Smooth muscle cell (in vitro differentiated cells): ENCODE measurements at regions not wholly inside any gene's neighbourhood (a gene's known extent, or its start where the extent isn't known, plus 50 kb on each side); places are given as distances from the start of the nearest gene placed in this dataset.
A peak's percentile ranks its signal among the peaks of the same experiment; 100 is the strongest.
"Not testable (repeated sequence)": the region's sequence is repeated elsewhere in the genome, so short reads cannot be mapped to it uniquely, and the experiment has no call there.

Experiments
- DNase-seq: peaks from one replicate; lab custom pipeline; 2025; ENCODE audit not compliant: unreplicated experiment; lab: John Stamatoyannopoulos, UW
- H2AFZ ChIP-seq: fragments of 200-600 bp; sonication (generic); 2 replicates; pipeline ENCODE4 v1.6.0; 2016; ENCODE audit warnings: antibody characterized with exemption, low read depth, mild to moderate bottlenecking
- H3F3A ChIP-seq: fragments of 200-600 bp; sonication (generic); 2 replicates; pipeline ENCODE4 v1.6.0; 2017; ENCODE audit warnings: antibody characterized with exemption, low read depth
- H3K27ac ChIP-seq: fragments of 200-600 bp; sonication (generic); 2 replicates; pipeline ENCODE4 v1.5.1; 2016; ENCODE audit warnings: low read depth, mild to moderate bottlenecking
- H3K27me3 ChIP-seq: fragments of 200-600 bp; sonication (generic); 2 replicates; pipeline ENCODE4 v1.6.1; 2016; ENCODE audit warnings: low read depth, mild to moderate bottlenecking
- H3K36me3 ChIP-seq: fragments of 200-600 bp; sonication (generic); 2 replicates; pipeline ENCODE4 v1.5.1; 2016; ENCODE audit warnings: low read depth
- H3K4me1 ChIP-seq: fragments of 200-600 bp; sonication (generic); 2 replicates; pipeline ENCODE4 v1.5.1; 2016; ENCODE audit warnings: low read depth
- H3K4me2 ChIP-seq: fragments of 200-600 bp; sonication (generic); 2 replicates; pipeline ENCODE4 v1.6.0; 2016; ENCODE audit warnings: mild to moderate bottlenecking
- H3K4me3 ChIP-seq: fragments of 200-600 bp; sonication (generic); 2 replicates; pipeline ENCODE4 v1.5.1; 2016; ENCODE audit warnings: mild to moderate bottlenecking
- H3K79me2 ChIP-seq: fragments of 200-600 bp; sonication (generic); 2 replicates; pipeline ENCODE4 v1.6.0; 2016; ENCODE audit warnings: low read depth, mild to moderate bottlenecking
- H3K9ac ChIP-seq: fragments of 200-600 bp; sonication (generic); 2 replicates; pipeline ENCODE4 v1.6.0; 2016; ENCODE audit warnings: low read depth
- H3K9me3 ChIP-seq: fragments of 200-600 bp; sonication (generic); replicated peaks from 2 replicates; pipeline ENCODE4 v1.5.1; 2016; ENCODE audit warnings: low read depth
- H4K20me1 ChIP-seq: fragments of 200-600 bp; sonication (generic); 2 replicates; pipeline ENCODE4 v1.6.0; 2016; ENCODE audit warnings: low read depth
- whole genome bisulfite sequencing: methylation state at CpG from one replicate; pipeline ENCODE4 v1.1.7; 2016; ENCODE audit warnings: low lambda C conversion rate; 5-methylcytosine and 5-hydroxymethylcytosine counted together
- TF ChIP-seq, protein P1 (sequence below): fragments of 200-600 bp; sonication (generic); IDR thresholded peaks from 2 replicates; pipeline ENCODE4 v1.5.1; 2017; ENCODE audit warnings: borderline replicate concordance, mild to moderate bottlenecking, antibody characterized with exemption; ENCODE audit not compliant: insufficient read depth, poor library complexity, severe bottlenecking

- Histone ChIP-seq H3K4me1 (no peaks in the 10 kb centered on the region), H3K27ac (no peak overlapping the region), H3K4me3 (no peak overlapping the region), H3K27me3 (peaks cover 7% of the 10 kb centered on the region), H3K79me2 (no peaks in the 10 kb centered on the region), H3K9ac (no peak overlapping the region), H3K36me3 (no peaks in the 10 kb centered on the region), H4K20me1 (no peaks in the 10 kb centered on the region), H3K9me3 (no peaks in the 10 kb centered on the region), H3K4me2 (no peak overlapping the region), H2AFZ (no peak overlapping the region), H3F3A (no peaks in the 10 kb centered on the region)
- WGBS = 27% methylated on average over 4 of the region's 4 CpGs
- TF ChIP-seq, protein P1, sequence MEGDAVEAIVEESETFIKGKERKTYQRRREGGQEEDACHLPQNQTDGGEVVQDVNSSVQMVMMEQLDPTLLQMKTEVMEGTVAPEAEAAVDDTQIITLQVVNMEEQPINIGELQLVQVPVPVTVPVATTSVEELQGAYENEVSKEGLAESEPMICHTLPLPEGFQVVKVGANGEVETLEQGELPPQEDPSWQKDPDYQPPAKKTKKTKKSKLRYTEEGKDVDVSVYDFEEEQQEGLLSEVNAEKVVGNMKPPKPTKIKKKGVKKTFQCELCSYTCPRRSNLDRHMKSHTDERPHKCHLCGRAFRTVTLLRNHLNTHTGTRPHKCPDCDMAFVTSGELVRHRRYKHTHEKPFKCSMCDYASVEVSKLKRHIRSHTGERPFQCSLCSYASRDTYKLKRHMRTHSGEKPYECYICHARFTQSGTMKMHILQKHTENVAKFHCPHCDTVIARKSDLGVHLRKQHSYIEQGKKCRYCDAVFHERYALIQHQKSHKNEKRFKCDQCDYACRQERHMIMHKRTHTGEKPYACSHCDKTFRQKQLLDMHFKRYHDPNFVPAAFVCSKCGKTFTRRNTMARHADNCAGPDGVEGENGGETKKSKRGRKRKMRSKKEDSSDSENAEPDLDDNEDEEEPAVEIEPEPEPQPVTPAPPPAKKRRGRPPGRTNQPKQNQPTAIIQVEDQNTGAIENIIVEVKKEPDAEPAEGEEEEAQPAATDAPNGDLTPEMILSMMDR = peak; percentile 95
- DNase-seq = no peak
Measured at GRCh38 chr22:34414467-34415440, 494.5 kb upstream of the LARGE1 start.

DNA sequence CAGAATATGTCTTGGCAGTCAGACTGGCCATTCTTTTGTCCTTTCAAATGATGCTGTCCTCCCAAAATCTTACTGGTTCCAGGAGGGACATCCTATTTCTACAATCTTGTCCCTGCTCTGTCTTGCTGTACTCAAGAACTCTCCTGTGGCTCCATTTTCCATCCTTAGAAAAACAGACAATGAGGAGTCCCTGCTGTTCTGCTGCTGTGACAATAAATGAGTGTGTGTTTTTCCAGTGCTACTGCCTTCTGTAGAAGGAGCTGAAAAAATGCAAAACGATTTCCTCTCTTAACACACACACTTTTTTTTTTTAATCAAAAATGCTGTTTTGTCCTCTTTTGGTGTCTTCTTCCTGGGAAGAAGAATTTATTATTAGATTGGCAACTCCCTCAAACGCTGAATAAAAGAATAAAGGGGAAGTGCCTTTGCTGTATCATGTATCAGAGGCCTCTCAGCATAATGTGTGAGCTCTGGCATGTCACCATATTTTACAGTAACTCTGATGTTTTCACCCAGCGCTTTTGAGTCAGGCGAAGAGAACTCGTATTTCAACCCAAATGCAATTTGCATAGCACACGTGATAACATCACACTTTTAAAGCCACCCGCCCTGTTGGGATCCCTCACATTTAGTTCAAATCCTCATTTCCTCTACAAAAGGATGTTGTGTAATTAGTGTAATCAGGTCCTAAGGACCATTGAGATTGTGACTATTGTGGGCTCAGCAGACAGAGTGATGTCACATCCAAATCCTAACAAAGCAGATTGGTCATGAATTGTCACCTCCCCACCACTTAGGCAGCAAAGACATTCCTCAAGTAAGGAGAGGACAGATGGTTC lies 496.0 kb upstream of the LARGE1 start:
- H3K4me2 ChIP-seq = no peak overlapping the region
- H4K20me1 ChIP-seq = no peaks in the 10 kb centered on the region
- no peak overlapping the region for H3K4me3 ChIP-seq
- 36% methylated on average over 7 of the region's 7 CpGs for WGBS
- no peaks in the 10 kb centered on the region for H3K9me3 ChIP-seq
- DNase-seq = no peak
- no peaks in the 10 kb centered on the region for H3F3A ChIP-seq
- H3K79me2 ChIP-seq = no peaks in the 10 kb centered on the region
- no peaks in the 10 kb centered on the region for H3K36me3 ChIP-seq
- H3K4me1 ChIP-seq = no peaks in the 10 kb centered on the region
- H3K27me3 ChIP-seq = peaks cover 3% of the 10 kb centered on the region
- no peak overlapping the region for H3K9ac ChIP-seq
- H2AFZ ChIP-seq = no peak overlapping the region
- TF ChIP-seq, protein P1 = no peak
- H3K27ac ChIP-seq = no peak overlapping the region

DNA sequence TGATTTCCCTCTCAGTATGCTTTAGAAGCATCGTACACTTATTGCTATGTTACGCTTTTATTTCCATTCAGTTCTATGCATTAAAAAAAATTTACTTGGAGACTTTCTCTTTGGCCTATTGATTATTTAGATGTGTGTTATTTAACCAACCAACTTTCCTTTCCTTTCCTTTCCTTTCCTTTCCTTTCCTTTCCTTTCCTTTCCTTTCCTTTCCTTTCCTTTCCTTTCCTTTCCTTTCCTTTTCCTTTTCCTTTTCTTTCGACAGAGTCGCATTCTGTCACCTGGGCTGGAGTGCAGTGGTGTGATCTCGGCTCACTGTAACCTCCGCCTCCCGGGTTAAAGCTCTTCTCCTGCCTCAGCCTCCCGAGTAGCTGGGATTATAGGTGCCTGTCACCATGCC lies 502.7 kb upstream of the LARGE1 start:
- WGBS = 85% methylated on average over 8 of the region's 8 CpGs
- H2AFZ ChIP-seq = not testable (repeated sequence)

GRCh38 chr22:34427436-34427835 lies 507.2 kb upstream of the LARGE1 start:
- Histone ChIP-seq H3K79me2 (no peaks in the 10 kb centered on the region), H3K9me3 (no peaks in the 10 kb centered on the region), H3K27me3 (no peaks in the 10 kb centered on the region), H3K4me2 (no peak overlapping the region), H3K4me1 (no peaks in the 10 kb centered on the region), H3K4me3 (no peak overlapping the region), H3K36me3 (no peaks in the 10 kb centered on the region), H3K27ac (no peak overlapping the region), H3K9ac (no peak overlapping the region), H4K20me1 (no peaks in the 10 kb centered on the region), H2AFZ (no peak overlapping the region), H3F3A (no peaks in the 10 kb centered on the region)
- no peak for DNase-seq
- TF ChIP-seq, protein P1 = no peak
- 83% methylated on average over 4 of the region's 4 CpGs for WGBS

More for the DNA sequence above, 502.7 kb upstream of the LARGE1 start:
- H3K27ac ChIP-seq, H3K9me3 ChIP-seq, H3K4me3 ChIP-seq, H3K36me3 ChIP-seq, DNase-seq, H3K9ac ChIP-seq, H3K27me3 ChIP-seq, H3F3A ChIP-seq, H3K4me1 ChIP-seq, H3K79me2 ChIP-seq, H3K4me2 ChIP-seq, H4K20me1 ChIP-seq: not testable (repeated sequence)
